ENCODE measurements at regions not wholly inside any gene's neighbourhood (a gene's known extent, or its start where the extent isn't known, plus 50 kb on each side); places are given as distances from the start of the nearest gene placed in this dataset.

DNA sequence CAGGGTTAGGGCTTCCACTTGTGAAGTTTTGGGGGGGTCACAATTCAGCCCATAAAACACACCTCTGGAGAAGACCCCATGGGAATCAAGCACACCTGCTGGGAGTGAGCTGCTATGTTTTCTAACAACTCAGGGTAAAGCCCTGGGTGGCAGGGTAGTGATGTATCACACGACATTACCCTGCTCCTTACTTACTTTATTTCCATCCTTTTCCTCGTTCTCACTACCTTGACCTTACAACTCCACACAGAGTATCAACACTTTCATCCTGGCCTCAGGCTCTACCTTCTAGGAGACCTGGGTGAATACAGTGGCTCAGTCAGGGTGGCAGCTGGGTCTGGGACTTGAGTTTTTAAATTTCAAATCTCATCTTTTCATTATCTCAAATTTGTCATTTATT, 290.3 kb downstream of the CYRIA start:
- H3K56ac ChIP-seq (ENCODE audit: extremely low read depth, insufficient read depth, low read length) = no peak overlapping the region
- H3K4me3 ChIP-seq (ENCODE audit: insufficient read depth, low read depth, low read length) = no peak overlapping the region
- H3K4me2 ChIP-seq (ENCODE audit: low read depth, low read length) = no peak overlapping the region
- H3K4ac ChIP-seq (ENCODE audit: low read depth, low read length) = no peak overlapping the region
- no peak overlapping the region for H3K18ac ChIP-seq (ENCODE audit: low read depth, low read length)
- CTCF ChIA-PET = no interaction called here
- no peak overlapping the region for H2BK15ac ChIP-seq (ENCODE audit: low read depth, low read length)
- H3K9me1 ChIP-seq (ENCODE audit: insufficient read depth, low read length) = no peaks in the 10 kb centered on the region
- intact Hi-C loops (cut with micrococcal nuclease) (no loop called here), in situ Hi-C loops (cut with MboI; ENCODE audit: low sequenced_read_pairs) (no loop called here), dilution Hi-C loops (cut with HindIII; ENCODE audit: low sequenced_read_pairs, unreplicated experiment) (no loop called here)
- H3K9me3 ChIP-seq (ENCODE audit: control insufficient read depth, insufficient read depth, low read length) = peaks cover 10% of the 10 kb centered on the region
- no CpG with 5 or more reads among the region's 2 CpGs for WGBS, 2 experiments (ENCODE audit: extremely low coverage in 2 of 2, insufficient read length in 1 of 2)
- no peaks in the 10 kb centered on the region for H3K27me3 ChIP-seq (ENCODE audit: control insufficient read depth, insufficient read depth, low read length)
- no peak overlapping the region for H2BK20ac ChIP-seq (ENCODE audit: low read depth, low read length)
- no peak for ATAC-seq (ENCODE audit: low read depth)
- H2AK9ac ChIP-seq (replicated peaks; ENCODE audit: low read depth, low read length, poor library complexity) = no peak overlapping the region
- H3K27ac ChIP-seq (ENCODE audit: insufficient read depth, low read length) = no peak overlapping the region
- H2BK5ac ChIP-seq (ENCODE audit: low read depth, low read length, poor library complexity, severe bottlenecking) = no peak overlapping the region
- no peak overlapping the region for H2BK120ac ChIP-seq (ENCODE audit: low read depth, low read length)
- DNase-seq = no peak
- H4K5ac ChIP-seq (ENCODE audit: low read depth, low read length) = no peak overlapping the region
- no peak overlapping the region for H2AK5ac ChIP-seq (ENCODE audit: low read depth, low read length)
- BruUV-seq (replicated peaks) = no TSS peak
- H3K14ac ChIP-seq (replicated peaks; ENCODE audit: low read depth, low read length) = no peak overlapping the region
- POLR2A ChIA-PET (ENCODE audit: unreplicated experiment) = no interaction called here
- no peaks in the 10 kb centered on the region for H3K79me1 ChIP-seq (ENCODE audit: low read depth in 1 of 2, low read length in 2 of 2)
- no peak overlapping the region for H4K8ac ChIP-seq (ENCODE audit: low read depth in 2 of 2, low read length in 2 of 2)
- H3K9ac ChIP-seq (ENCODE audit: low read depth, low read length) = no peak overlapping the region
- no peaks in the 10 kb centered on the region for H3K36me3 ChIP-seq (ENCODE audit: control insufficient read depth, insufficient read depth, low read length)
- no peaks in the 10 kb centered on the region for H4K20me1 ChIP-seq (ENCODE audit: insufficient read depth, low read length)
- H3K4me1 ChIP-seq (ENCODE audit: control insufficient read depth, insufficient read depth, low read length) = no peaks in the 10 kb centered on the region
- H3K23ac ChIP-seq (ENCODE audit: low read depth, low read length) = no peak overlapping the region
- TF ChIP-seq MXI1 (IDR thresholded peaks at IDR 0.05; ENCODE audit: borderline replicate concordance, low read depth, low read length) (no peak), BHLHE40 (IDR thresholded peaks at IDR 0.05; ENCODE audit: low read depth, low read length) (no peak), RCOR1 (IDR thresholded peaks at IDR 0.05; ENCODE audit: insufficient replicate concordance, low read length) (no peak), MAFK (IDR thresholded peaks at IDR 0.05; ENCODE audit: low read depth, low read length) (no peak), RAD21 (IDR thresholded peaks at IDR 0.05; ENCODE audit: low read length) (no peak), SMC3 (IDR thresholded peaks at IDR 0.05; ENCODE audit: low read depth, low read length) (no peak), RFX5 (IDR thresholded peaks at IDR 0.05; ENCODE audit: low read depth, low read length) (no peak), NFE2L2 (IDR thresholded peaks at IDR 0.05; ENCODE audit: low read depth, low read length) (no peak), POLR2A (IDR thresholded peaks at IDR 0.05; ENCODE audit: low read depth, low read length) (no peak), CEBPB (IDR thresholded peaks at IDR 0.05; ENCODE audit: low read depth, low read length) (no peak), MAZ (IDR thresholded peaks at IDR 0.05; ENCODE audit: borderline replicate concordance, low read depth, low read length) (no peak)
- TF ChIP-seq, protein P1, sequence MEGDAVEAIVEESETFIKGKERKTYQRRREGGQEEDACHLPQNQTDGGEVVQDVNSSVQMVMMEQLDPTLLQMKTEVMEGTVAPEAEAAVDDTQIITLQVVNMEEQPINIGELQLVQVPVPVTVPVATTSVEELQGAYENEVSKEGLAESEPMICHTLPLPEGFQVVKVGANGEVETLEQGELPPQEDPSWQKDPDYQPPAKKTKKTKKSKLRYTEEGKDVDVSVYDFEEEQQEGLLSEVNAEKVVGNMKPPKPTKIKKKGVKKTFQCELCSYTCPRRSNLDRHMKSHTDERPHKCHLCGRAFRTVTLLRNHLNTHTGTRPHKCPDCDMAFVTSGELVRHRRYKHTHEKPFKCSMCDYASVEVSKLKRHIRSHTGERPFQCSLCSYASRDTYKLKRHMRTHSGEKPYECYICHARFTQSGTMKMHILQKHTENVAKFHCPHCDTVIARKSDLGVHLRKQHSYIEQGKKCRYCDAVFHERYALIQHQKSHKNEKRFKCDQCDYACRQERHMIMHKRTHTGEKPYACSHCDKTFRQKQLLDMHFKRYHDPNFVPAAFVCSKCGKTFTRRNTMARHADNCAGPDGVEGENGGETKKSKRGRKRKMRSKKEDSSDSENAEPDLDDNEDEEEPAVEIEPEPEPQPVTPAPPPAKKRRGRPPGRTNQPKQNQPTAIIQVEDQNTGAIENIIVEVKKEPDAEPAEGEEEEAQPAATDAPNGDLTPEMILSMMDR (conservative IDR thresholded peaks at IDR 0.05; ENCODE audit: low read depth, low read length) = no peak
- H4K91ac ChIP-seq (ENCODE audit: insufficient read depth, low read depth, low read length) = no peak overlapping the region
- no peak overlapping the region for H2AFZ ChIP-seq (replicated peaks; ENCODE audit: low read length, poor library complexity)

Data from IMR-90 (cell line).